ENCODE measurements at regions not wholly inside any gene's neighbourhood (a gene's known extent, or its start where the extent isn't known, plus 50 kb on each side); places are given as distances from the start of the nearest gene placed in this dataset.
"Not testable (repeated sequence)": the region's sequence is repeated elsewhere in the genome, so short reads cannot be mapped to it uniquely, and the experiment has no call there.

DNA sequence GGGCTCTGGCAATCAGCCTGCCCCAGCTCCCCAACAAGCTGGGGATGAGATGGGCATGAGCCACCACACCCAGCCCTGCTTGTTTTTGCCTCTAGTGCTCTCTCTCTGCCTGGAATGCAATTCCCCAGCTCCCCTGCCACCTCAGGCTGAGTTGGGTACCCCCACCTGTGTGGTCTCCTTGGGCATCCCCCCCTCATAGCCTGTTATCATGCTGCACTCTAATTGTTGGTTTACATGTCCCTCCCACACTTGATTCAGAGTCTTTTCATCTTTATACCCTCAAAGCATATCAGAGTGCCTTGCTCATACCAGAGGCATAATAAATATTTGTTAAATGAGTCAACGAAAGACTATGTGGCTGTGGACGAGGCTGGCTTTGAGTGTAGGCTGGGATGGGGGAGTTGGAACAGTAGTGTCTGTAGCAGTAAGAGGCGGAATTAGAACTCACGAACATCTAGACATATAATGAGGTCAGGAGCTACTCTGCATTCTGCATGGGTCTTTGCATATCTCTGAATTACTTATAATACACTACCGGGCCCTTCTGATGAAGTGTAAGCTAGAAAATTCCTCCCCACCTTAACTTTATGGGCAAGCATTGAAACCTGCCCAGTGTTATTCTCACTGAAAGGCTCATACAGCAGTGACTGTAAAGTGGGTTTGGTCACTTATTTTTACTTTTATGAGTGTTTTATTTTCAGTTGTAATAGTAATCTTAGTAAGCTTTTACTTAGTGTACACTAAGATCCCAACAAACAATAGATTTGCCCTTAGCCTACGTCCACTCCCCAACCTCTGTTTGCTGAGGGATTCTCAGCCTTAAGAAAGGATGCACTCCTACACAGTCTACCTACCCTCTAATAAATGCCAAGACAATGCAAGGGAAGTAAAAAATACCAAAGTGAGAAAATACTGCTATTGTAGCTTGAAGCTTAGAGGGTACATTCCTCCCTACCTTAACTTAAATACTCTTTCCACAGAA is 58.7 kb downstream of the EDN1 start:
- no peak for DNase-seq (ENCODE audit: low read depth in 2 of 2)

DNA sequence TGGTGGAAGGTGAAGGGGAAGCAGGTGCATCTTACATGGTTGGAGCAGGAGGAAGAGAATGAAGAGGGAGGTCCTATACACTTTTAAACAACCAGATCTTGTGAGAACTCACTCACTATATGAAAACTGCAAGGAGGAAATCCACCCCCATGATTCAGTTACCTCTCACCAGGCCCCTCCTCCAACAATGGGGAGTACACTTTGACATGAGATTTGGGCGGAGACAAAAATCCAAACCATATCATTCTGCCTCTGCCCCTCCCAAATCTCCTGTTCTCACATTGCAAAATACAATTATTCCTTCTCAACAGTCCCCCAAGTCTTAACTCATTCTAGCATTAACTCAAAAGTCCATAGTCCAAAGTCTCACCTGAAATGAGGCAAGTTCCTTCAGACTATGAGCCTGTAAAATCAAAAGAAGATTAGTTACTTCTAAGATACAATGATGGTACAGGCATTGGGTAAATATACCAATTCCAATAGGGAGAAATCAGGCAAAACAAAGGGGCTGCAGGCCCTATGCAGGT is 60.5 kb downstream of the EDN1 start:
- DNase-seq (ENCODE audit: low read depth in 2 of 2) = no peak

DNA sequence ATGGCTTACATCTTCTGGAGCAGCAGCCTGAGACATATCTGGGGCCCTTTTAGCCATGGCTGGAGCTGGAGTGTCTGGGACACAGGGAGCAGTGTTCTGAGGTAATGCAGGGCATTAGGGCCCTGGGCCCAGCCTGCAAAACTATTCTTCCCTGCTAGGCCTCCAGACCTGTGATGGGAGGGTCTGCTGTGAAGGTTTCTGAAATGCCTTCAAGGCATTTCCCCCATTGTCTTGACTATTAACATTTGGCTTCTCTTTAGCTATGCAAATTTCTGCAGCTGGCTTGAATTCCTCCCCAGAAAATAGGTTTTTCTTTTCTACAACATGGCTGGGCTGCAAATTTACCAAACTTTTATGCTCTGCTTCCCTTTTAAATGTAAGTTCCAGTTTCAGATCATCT is 61.5 kb downstream of the EDN1 start:
- no peak for DNase-seq (ENCODE audit: low read depth in 2 of 2)

DNA sequence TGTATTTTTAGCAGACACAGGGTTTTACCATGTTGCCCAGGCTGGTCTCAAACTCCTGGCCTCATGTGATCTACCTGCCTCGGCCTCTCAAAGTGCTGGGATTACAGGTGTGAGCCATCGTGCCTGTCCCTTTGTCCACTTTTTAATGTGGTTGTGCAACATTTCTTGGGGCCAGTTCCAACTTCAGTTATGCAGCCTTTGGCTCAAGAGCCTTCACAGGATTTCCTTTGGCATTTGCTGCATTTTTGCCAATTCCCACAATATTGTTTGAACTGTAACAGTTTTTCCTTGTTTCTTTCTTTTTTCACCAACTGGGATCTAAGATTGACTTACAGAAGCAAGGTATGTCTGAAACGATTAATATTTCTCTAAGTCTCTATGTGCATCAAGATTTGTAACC is 63.6 kb downstream of the EDN1 start:
- DNase-seq (ENCODE audit: low read depth in 2 of 2) = no peak

DNA sequence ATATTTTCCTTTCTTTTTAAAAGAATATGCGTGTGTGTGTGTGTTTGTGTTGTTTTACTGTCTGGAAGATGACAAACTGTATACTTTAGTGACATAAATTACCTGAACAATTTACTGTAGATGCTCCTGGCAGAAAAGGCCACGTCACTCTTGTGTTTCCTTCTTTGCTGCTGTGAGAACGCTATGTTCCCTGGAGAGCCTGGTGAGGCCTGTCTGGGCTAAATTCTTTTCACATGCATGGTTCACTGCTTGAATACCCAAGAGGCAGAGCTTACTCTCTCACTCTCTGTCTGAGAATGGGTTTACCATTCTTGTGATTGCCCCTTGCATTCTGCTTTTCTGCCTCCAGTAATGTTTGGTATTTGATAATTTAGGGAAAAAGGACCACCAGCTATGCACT is 64.3 kb downstream of the EDN1 start:
- DNase-seq (ENCODE audit: low read depth in 2 of 2) = no peak

DNA sequence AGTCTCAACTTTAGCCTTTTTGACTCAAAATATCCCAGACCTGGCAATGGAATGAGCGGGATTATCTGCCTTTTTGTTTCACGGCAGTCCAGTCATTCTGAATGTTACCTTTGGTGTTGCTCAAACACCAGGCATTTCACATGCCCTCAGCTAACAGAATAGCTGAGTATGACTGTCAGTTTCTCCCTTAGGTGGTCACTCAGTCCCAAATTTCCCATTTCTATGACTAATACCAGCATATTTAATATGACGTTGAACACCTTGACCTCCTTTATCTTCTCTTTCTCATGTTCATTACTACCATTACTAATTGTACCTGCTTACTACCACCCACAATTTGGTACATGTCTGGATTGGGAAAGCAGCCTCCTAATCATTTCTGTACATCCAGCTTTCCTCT is 65.2 kb downstream of the EDN1 start:
- no peak for DNase-seq (ENCODE audit: low read depth in 2 of 2)

DNA sequence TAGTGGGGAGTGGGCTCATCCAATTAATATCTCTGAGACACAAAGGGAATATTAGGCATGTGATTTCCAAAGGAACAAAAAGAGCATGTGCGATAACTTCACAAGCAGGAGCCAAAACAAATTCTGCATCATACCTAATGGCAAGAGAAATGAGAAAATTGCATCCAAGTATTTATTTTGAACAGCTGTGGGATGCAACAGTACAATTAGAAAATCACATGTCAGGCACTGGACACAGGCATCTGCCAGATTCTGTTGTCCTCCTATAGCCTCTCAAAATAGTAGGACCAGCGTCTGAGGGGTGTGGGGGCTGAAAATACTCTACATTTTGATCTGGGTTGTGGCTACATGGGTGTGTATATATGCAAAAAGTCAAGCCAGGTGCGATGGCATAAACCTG is 66.3 kb downstream of the EDN1 start:
- no peak for DNase-seq (ENCODE audit: low read depth in 2 of 2)

DNA sequence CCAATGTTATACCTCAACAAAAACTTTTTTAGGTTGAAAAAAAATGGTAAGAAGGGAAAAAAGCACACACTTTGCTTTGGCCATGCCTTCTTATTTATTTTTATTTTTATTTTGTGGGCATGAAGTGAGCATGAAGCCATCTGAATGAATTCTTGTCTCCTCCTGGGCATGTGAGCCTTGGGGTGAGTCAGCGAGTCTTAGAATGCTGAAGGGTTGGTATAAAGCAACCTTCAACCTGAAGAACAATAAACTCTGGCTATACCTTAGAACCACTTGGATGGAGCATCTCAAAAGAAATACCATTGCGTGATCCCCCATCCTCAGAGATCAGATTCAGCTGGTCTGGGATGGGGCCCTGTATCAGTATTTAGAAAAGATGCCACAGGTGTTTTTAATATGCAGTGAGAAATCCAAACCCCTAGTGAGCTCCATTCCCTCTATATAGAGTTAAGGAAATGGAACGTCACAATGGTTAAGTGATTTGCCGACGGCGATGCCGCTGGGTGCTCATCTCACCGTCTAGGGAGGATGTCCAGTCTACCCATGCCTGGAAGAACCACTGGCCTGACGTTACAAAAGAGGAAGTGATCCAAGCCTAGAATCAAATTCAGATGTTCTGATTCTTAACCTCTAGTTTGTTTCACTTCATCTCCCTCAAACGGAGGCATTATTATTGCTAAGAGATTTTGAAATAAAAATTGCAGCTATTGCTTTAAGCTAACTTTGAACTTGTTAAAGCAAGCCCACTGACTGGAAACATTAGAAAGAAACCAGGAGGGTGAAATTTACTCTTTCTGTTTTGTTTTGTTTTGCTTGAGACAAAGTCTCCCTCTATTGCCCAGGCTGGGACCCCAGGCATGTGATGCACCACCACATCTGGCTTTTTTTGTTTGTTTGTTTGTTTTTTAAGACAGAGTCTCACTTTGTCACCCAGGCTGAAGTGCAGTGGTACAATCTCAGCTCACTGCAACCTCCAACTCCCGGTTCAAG is 67.1 kb downstream of the EDN1 start:
- no peak for DNase-seq (ENCODE audit: low read depth in 2 of 2)

DNA sequence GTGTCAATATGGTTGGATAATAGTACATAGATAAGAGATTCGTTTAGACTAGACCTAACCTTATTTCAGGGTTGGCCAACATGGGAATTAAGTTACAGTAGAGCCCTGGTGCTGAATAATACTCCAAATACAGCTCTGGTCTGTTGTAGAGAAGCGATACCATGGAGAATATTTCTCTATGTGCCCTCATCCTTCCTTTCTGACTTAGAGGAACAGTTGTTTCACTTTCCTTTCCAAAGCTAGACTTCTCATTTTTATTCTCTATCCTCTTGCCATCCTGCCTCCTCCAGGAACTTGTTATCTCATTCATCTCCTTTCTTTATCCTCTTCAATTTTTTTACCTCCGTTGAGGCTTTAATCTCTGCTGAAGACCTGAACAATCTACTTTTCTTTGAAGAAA is 68.9 kb downstream of the EDN1 start:
- DNase-seq (ENCODE audit: low read depth in 2 of 2) = no peak

DNA sequence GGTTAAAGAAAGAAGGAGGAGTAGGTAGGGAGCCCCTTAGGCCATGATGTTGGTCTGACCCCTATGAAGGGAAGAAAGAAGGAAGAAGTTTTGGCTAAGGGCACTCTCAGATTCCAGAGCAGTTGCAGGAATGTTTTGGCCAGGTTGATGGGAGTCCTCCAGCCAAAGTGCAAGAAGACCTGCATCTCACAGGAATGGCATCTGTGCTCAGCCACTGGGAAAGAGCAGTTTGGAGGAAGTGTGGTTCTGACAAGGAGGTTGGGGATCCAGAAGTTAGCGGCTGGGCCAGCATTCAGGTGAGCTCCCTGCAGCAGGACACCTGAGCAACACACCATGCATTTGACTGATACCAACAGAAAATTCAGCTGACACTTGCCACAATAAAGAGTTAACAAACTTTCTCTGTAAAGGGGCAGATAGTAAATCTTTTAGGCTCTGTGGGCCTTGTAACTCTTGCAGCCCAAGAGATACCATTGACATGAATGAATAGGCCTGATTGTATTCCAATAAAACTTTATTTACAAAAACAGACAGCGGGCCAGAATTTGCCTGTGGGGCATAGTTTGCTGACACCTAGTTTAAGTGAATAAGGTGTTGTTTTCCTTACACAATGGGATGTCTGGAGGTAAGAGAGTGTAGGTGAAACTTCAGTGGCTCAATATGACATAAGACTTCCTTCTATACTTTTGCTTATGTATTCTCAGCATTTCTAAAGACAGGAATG is 71.0 kb downstream of the EDN1 start:
- DNase-seq (ENCODE audit: low read depth in 2 of 2) = no peak

DNA sequence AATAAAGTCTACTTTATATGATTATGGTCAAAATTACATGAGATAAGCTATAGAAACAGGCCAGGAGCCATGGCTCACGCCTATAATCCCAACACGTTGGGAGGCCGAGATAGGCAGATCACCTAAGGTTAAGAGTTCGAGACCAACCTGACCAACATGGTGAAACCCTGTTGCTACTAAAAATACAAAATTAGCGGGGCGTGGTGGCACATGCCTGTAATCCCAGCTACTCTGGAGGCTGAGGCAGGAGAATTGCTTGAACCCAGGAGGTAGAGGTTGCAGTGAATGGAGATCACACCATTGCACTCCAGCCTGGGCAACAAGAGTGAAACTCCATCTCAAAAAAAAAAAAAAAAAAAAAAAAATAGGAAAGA is 73.1 kb downstream of the EDN1 start:
- DNase-seq (ENCODE audit: low read depth in 2 of 2) = not testable (repeated sequence)

DNA sequence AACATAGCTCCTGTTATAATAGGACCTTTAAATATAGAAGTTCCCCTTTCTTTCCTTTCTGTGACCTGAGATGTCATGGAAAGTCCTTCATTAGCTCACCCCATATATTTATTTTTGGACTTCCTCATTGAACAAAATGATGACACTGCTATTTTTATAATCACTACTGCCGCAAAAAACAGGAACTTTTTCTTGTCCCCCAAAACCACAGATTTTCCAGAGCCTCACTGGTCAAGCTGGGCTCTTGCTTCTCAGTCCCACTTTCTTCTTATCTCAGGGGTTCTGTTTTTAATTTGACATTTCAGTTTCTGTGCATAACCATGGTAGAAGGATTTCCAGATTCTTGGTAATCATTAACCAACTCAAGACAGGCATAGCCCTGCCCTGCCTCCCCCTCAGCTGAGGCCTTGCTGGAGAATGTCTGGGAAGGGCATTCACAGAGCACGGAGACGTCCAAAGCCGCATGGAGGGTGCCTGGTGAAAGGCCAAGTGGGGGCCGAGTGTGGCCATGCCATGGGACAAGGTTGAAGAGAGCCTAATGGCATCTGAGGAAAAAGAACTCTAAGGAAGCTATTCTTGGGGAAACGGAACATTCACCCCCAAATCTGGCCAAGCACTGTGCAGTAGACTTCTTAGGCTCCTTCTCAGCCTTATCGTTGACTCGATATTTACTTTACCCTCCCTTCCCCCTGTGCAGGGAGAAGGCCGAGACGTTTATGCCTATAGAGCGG is 73.7 kb downstream of the EDN1 start:
- no peak for DNase-seq (ENCODE audit: low read depth in 2 of 2)

DNA sequence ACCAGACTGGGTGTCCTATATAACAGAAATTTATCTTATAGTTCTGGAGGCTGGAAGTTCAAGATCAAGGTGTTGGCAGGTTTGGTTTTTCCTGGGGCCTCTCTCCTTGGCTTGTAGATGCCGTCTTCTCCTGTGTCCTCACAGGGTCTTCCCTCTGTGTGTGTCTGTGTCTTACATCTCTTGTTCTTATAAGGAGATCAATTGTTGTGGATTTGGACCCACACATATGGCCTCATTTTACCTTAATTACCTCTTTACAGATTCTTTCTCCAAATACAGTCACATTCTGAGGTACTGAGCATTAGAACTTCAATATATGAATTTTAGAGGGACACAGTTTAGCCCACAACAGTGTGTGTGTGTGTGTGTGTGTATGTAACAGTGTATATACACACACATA is 74.5 kb downstream of the EDN1 start:
- no peak for DNase-seq (ENCODE audit: low read depth in 2 of 2)

DNA sequence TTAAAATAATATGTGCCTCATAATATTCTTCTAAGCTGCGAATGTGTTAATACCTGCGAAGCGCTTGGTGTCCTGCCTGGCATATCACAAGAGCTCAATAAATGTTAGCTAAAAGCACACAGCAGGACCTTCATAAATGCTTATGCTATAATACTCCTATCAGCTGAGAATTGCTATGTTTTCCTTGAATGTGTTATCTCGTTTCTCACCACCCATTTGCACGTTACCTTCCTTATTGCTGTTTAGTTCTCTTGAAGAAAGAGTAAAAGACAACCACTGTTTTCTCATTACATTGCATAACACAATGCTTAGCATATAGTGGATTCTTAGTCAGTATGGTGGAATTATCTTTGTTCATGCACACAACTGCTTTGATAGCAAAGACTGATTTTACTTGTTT is 76.6 kb downstream of the EDN1 start:
- no peak for DNase-seq (ENCODE audit: low read depth in 2 of 2)

DNA sequence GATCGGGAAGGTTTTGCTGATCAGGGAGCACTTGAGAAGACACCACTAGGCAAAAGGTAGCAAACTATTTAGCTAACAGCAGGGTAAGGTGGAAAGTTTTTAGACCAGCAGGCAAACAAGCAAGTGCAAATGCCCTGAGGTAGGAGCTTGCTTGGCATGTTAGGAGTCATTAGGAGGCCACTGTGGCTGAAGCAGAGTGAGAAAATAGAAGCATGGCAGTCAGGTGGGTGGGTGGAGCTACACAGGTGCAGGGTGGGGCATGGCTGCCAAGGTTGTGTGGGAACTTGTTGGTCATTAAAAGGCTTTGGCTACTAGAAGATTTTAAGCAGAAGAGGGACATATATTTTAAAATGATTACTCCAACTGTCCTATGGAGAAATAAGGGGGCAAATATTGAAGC is 77.3 kb downstream of the EDN1 start:
- DNase-seq (ENCODE audit: low read depth in 2 of 2) = no peak

DNA sequence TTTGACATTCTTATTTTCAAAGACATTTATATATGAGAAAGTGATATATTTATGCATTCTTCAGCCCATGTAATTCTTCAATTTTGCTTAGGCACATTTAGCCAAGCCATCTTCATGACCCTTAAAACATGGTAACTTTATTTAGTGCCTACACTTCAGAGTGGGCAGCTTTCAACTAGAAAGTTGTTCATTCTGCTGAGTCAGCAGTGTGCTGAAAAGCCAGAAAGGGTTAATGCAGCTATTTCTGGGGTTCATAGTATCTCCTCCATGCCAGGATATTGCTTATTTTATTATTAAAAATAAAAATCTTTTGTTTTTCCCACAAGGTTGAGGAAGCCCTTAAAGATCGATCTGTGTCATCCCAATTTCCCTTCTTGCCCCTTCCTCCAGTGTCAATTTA is 79.2 kb downstream of the EDN1 start:
- DNase-seq (ENCODE audit: low read depth in 2 of 2) = no peak

DNA sequence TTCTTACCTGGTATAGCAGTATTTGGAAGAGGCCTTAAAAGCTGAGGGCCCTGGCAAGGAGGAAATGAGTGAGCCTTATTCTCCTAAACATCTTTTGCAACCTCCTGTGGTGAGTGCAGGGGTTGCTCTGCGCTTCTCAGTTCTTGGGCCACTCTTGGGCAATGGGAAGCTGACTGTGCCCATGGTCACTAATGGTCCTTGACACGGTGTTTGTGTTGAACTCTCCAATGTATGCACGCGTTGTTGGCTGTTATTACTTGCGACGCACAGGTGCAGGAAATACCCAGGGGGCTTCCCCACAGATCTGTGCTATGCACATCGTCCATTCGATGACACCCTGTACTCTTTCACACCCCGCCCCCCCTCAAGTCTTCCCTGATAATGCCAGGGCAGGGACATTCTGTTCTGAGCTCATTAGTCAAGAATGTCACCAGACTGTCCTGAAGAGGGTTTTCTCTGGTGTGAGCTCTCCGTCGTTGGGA is 79.7 kb downstream of the EDN1 start:
- DNase-seq (ENCODE audit: low read depth in 2 of 2) = no peak

DNA sequence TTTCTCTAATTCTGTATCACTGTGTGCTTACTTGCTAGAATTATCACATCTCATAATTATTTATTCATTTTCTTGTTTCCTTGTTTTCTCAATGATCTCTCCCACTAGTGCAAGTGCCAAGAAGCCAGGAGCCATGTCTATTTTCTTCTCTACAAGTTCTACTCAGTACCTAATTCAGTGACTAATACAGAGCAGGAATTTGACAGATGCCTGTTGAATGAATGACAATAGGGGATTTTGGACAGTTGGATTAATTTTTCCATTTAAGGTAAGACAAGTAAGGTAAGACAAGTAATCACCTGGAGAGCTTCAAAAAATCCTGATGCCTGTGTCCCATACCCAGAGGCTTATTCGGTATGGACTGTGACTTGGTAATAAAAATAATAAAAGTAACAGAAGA is 81.0 kb downstream of the EDN1 start:
- no peak for DNase-seq (ENCODE audit: low read depth in 2 of 2)

DNA sequence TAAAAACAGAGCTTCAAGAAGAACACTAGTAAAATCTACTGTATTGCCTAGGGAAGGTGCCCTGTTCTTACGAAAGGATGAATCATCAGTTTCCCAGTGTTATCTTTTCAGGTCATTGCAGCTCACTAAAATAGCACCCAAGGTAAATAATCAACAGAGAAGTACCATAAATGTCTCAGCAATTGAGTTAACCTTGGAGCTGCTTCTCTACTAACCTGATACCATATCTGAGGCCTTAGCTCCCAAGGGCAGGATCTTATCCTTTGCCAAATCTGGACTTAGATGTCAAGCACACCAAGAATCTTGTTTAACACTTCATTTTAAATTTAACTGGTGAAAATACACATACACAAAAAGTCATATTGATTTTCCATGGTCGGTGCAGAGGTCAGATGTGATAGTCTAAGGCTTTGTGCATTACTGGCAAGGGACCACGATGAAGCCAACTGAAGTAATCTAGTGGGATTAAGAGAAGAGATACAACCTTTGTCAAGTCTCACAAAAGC is 81.5 kb downstream of the EDN1 start:
- DNase-seq (ENCODE audit: low read depth in 2 of 2) = no peak

DNA sequence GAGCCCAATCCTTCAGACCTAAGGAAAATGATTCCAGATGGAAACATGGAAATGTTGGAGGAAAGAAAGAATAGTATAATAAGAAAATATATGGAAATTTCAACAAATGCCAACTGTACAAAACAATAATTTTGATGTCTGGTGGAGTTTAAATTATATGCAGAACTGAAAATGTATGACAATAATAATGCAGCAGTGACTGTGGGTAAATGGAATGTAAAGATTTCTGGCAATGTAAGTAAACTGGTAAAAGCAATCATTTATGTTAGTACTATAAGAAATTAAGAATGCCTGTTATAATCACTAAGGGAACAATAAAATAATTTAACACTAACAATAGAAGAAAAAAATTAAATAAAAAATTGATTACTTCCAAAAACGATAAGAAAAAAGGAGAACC is 89.0 kb downstream of the EDN1 start:
- DNase-seq (ENCODE audit: low read depth in 2 of 2) = no peak

DNA sequence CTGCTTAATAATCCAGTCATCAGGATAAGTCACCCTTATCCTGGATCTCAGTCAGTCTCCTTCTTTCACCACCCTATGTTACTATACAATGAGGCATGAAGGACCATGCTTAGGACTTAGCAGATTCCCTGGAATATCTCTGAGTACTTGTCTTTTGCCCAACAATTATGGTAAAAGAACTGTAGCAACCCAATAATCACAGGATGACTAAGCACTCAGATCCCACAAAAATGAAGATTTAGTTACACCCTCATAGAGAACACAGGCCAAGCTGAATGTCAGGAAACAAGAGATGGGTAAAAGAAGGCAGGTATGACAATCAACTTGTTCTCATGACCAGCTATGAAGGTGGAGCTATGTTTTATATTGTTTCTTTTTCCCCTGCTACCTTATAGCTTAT is 91.4 kb downstream of the EDN1 start:
- no peak for DNase-seq (ENCODE audit: low read depth in 2 of 2)

All from stimulated activated CD8-positive, alpha-beta memory T cell treated with anti-CD3 and anti-CD28 coated beads, Interleukin-2, amount 100 ng/mL, for 48 hours (primary cell).